ENCODE measurements at regions not wholly inside any gene's neighbourhood (a gene's known extent, or its start where the extent isn't known, plus 50 kb on each side); places are given as distances from the start of the nearest gene placed in this dataset.

DNA sequence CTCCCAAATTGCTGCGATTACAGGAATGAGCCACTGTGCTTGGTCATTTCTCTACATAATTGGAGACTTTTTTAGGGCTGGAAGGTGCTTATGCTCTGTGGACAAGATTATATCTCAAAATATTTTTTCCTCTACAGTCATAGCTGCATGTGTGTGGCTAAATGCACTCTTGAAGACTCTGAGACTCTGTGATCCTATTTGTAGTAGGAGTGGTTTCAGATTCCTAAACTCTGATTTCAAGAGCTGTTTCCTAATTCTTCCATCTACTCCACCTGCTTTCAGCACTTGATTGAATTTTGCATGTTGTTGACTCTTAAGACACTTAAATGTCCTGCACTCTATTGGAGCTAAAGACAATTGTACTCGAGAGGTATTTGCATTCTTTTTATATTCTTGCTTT lies 78.0 kb downstream of the KLF5 start:
- TF ChIP-seq, protein P1, sequence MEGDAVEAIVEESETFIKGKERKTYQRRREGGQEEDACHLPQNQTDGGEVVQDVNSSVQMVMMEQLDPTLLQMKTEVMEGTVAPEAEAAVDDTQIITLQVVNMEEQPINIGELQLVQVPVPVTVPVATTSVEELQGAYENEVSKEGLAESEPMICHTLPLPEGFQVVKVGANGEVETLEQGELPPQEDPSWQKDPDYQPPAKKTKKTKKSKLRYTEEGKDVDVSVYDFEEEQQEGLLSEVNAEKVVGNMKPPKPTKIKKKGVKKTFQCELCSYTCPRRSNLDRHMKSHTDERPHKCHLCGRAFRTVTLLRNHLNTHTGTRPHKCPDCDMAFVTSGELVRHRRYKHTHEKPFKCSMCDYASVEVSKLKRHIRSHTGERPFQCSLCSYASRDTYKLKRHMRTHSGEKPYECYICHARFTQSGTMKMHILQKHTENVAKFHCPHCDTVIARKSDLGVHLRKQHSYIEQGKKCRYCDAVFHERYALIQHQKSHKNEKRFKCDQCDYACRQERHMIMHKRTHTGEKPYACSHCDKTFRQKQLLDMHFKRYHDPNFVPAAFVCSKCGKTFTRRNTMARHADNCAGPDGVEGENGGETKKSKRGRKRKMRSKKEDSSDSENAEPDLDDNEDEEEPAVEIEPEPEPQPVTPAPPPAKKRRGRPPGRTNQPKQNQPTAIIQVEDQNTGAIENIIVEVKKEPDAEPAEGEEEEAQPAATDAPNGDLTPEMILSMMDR (IDR thresholded peaks at IDR 0.05) = no peak
- TF ChIP-seq POLR2A (IDR thresholded peaks at IDR 0.05) = no peak
